ENCODE measurements at regions not wholly inside any gene's neighbourhood (a gene's known extent, or its start where the extent isn't known, plus 50 kb on each side); places are given as distances from the start of the nearest gene placed in this dataset.

DNA sequence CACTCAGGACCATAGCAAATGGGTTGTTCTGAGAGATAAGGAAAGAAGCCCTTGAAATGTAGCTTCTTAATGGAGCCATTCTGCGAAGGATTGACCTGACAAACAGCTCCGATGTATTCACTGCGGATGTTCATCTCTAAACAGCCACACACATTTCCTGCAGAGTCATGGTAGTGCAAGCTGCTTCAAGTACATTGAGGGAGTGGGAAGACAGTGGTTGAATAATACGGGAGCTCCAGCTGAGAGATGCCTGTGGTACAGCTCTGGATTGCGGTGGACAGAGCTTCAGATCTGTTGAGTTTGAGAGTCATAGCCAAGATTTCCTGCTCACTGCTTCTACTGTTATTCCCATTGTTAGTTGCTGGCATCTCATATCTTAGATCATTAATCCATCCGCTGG lies 86.6 kb downstream of the ZBTB18 start:
- intact Hi-C loops (cut with DNase I): no loop called here
- Histone ChIP-seq H3K9me3 (no peaks in the 10 kb centered on the region), H3K27me3 (ENCODE audit: low read depth) (no peaks in the 10 kb centered on the region), H3K27ac (no peak overlapping the region), H3K36me3 (no peaks in the 10 kb centered on the region), H3K4me1 (no peaks in the 10 kb centered on the region), H3K4me3 (peak overlapping the region; percentile 7)
- ATAC-seq (no peak), DNase-seq (no peak)
- TF ChIP-seq, protein P1, sequence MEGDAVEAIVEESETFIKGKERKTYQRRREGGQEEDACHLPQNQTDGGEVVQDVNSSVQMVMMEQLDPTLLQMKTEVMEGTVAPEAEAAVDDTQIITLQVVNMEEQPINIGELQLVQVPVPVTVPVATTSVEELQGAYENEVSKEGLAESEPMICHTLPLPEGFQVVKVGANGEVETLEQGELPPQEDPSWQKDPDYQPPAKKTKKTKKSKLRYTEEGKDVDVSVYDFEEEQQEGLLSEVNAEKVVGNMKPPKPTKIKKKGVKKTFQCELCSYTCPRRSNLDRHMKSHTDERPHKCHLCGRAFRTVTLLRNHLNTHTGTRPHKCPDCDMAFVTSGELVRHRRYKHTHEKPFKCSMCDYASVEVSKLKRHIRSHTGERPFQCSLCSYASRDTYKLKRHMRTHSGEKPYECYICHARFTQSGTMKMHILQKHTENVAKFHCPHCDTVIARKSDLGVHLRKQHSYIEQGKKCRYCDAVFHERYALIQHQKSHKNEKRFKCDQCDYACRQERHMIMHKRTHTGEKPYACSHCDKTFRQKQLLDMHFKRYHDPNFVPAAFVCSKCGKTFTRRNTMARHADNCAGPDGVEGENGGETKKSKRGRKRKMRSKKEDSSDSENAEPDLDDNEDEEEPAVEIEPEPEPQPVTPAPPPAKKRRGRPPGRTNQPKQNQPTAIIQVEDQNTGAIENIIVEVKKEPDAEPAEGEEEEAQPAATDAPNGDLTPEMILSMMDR (IDR thresholded peaks at IDR 0.05): no peak

DNA sequence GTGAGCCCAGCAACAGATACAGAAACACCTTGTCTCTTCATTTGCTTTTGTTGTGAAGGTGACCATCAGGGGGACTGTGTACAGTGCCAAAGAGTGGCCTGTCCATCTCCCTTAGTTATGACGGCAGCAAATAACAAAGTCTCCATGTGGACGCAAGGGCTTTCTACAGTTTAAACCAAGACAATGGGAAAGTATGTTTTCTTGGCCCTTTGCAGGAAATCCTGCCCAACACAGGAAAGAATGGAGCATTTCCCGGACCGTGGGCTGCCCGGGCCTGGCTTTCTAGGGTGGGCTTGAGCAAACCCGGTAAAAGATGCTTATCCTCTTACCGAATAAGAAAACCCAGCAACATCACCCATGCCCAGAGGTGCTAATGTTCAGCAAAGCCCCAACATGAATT lies 87.3 kb downstream of the ZBTB18 start:
- H3K27ac ChIP-seq: no peak overlapping the region
- ATAC-seq: no peak
- H3K36me3 ChIP-seq: no peaks in the 10 kb centered on the region
- H3K4me3 ChIP-seq: no peak overlapping the region
- H3K27me3 ChIP-seq (ENCODE audit: low read depth): no peaks in the 10 kb centered on the region
- no peaks in the 10 kb centered on the region for H3K9me3 ChIP-seq
- intact Hi-C loops (cut with DNase I): no loop called here
- DNase-seq: no peak
- TF ChIP-seq, protein P1 (IDR thresholded peaks at IDR 0.05): no peak
- no peaks in the 10 kb centered on the region for H3K4me1 ChIP-seq

DNA sequence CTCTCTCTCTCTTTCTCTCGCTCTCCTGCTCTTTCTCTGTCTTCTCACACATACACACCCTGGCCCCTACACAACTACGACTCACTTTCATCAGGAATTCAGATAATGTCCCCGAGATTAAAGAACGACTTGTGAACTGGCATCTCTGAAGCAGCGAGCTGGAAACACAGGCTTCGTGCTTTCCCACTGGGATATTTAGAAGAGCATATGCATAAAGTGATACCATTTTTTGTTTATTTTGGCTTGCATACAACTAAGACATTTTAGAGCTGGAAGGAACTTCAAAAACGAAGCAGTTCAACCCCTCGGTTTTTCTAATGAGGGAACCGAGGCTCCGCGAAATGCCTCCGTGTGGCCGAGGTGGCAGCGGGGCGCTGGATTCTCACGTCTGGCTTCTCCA lies 88.6 kb downstream of the ZBTB18 start:
- no peaks in the 10 kb centered on the region for H3K27me3 ChIP-seq (ENCODE audit: low read depth)
- DNase-seq (no peak), ATAC-seq (no peak)
- intact Hi-C loops (cut with DNase I): no loop called here
- H3K4me1 ChIP-seq: no peaks in the 10 kb centered on the region
- no peaks in the 10 kb centered on the region for H3K9me3 ChIP-seq
- H3K27ac ChIP-seq: no peak overlapping the region
- TF ChIP-seq, protein P1 (IDR thresholded peaks at IDR 0.05): no peak
- no peaks in the 10 kb centered on the region for H3K36me3 ChIP-seq
- no peak overlapping the region for H3K4me3 ChIP-seq

DNA sequence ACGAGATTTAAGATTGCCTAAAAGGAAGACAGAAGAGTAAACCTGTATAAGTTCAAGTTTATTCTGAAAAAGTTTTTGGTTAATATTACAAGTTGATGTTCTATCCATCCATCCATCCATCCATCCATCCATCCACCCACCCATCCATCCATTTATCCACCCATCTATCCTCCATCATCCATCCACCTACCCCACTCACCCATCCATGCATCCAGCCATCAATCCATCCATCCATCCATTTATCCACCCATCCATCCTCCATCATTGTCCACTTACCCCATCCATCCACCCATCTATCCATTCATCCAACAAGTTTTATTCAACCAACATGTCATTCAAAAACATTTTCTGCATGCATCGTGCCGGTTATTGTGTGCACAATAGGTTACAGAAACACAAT lies 89.3 kb downstream of the ZBTB18 start:
- Histone ChIP-seq H3K9me3 (no peaks in the 10 kb centered on the region), H3K36me3 (no peaks in the 10 kb centered on the region), H3K27me3 (ENCODE audit: low read depth) (no peaks in the 10 kb centered on the region), H3K4me3 (no peak overlapping the region), H3K27ac (no peak overlapping the region), H3K4me1 (no peaks in the 10 kb centered on the region)
- TF ChIP-seq, protein P1 (IDR thresholded peaks at IDR 0.05): no peak
- ATAC-seq (no peak), DNase-seq (no peak)
- intact Hi-C loops (cut with DNase I): no loop called here

DNA sequence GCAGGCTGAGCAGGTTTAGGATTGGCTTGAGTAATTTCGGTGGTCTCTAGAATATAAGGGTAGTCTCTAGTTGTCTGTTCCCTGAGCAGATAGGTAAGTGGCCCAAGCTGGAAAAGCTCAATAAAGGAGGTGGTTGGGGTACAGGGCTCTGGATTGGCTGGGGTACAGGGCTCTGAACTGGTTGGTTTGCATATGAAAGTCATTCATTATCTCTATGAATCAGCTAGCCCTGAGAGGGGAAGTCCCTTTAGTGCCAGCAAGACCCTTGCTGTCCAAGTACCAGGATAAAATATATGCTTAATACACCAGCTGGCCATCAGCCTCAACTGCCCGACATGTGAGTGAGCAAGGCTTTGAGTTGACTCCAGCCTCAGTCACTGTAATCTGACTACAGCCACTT lies 93.0 kb downstream of the ZBTB18 start:
- TF ChIP-seq, protein P1 (IDR thresholded peaks at IDR 0.05): no peak
- Histone ChIP-seq H3K27me3 (ENCODE audit: low read depth) (no peaks in the 10 kb centered on the region), H3K4me3 (no peak overlapping the region), H3K27ac (no peak overlapping the region), H3K9me3 (no peaks in the 10 kb centered on the region), H3K4me1 (no peaks in the 10 kb centered on the region), H3K36me3 (no peaks in the 10 kb centered on the region)
- no peak for DNase-seq
- no peak for ATAC-seq
- intact Hi-C loops (cut with DNase I): no loop called here

DNA sequence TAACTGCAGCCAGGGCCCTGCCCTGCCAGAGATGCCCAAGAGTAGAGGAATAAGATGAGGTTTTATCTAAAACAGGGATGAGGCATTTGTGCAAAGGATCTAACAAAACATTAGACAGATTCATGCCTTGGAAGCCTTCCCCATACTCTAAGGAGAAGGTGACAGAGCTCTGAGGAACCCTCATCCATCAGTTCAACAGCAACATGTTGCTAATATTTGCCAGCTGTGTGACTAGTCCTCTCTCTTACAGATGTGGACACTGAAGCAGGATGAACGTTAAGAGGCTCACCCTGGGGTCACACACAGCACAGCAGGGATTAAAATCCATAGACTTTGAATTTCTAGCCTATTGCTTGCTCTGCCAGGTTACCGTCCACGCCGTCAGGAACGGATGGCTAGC lies 99.0 kb downstream of the ZBTB18 start:
- intact Hi-C loops (cut with DNase I): no loop called here
- TF ChIP-seq, protein P1 (IDR thresholded peaks at IDR 0.05): no peak
- no peak overlapping the region for H3K27ac ChIP-seq
- no peaks in the 10 kb centered on the region for H3K4me1 ChIP-seq
- no peak overlapping the region for H3K4me3 ChIP-seq
- DNase-seq (no peak), ATAC-seq (no peak)
- no peaks in the 10 kb centered on the region for H3K27me3 ChIP-seq (ENCODE audit: low read depth)
- H3K9me3 ChIP-seq: no peaks in the 10 kb centered on the region
- H3K36me3 ChIP-seq: no peaks in the 10 kb centered on the region

Measured in lower lobe of right lung (tissue), 2 donors.